ENCODE measurements at regions not wholly inside any gene's neighbourhood (a gene's known extent, or its start where the extent isn't known, plus 50 kb on each side); places are given as distances from the start of the nearest gene placed in this dataset.

DNA sequence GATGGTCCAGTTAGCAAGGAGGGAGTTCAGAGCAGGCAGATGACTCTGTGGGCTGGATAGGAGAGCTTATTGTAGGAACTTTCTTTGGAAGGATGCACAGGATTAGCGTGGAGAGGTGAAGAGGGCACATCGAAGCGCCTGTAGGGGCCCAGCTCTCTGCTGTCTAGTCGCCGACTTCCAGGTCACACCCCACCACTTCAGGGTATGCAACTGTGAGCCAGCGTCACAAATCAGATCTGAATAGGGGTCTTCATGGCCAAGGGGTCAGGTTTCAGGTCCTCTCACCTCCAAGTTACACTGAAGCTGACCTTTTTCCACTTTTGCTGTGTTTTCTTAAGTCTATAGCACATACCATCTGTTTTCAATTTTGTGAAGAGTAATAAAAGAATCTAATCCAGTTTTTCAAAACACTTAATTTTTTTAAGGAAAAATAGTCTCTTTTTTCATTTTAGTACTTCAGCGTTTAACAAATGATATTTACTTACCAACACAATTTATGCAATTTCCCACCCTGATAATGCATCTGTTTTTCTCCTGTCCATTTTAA lies 364.2 kb upstream of the CLINT1 start:
- TF ChIP-seq, protein P1, sequence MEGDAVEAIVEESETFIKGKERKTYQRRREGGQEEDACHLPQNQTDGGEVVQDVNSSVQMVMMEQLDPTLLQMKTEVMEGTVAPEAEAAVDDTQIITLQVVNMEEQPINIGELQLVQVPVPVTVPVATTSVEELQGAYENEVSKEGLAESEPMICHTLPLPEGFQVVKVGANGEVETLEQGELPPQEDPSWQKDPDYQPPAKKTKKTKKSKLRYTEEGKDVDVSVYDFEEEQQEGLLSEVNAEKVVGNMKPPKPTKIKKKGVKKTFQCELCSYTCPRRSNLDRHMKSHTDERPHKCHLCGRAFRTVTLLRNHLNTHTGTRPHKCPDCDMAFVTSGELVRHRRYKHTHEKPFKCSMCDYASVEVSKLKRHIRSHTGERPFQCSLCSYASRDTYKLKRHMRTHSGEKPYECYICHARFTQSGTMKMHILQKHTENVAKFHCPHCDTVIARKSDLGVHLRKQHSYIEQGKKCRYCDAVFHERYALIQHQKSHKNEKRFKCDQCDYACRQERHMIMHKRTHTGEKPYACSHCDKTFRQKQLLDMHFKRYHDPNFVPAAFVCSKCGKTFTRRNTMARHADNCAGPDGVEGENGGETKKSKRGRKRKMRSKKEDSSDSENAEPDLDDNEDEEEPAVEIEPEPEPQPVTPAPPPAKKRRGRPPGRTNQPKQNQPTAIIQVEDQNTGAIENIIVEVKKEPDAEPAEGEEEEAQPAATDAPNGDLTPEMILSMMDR (IDR thresholded peaks at IDR 0.05): no peak
- no peak for TF ChIP-seq POLR2A (IDR thresholded peaks at IDR 0.05)

Measured in Peyer's patch (tissue), 4 donors.